Prostate gland (tissue), 2 donors: ENCODE measurements at regions not wholly inside any gene's neighbourhood (a gene's known extent, or its start where the extent isn't known, plus 50 kb on each side); places are given as distances from the start of the nearest gene placed in this dataset.

Source experiments
- DNase-seq: peaks from one replicate; pipeline ENCODE4 v3.0.0-alpha.2; 2019; ENCODE audit warnings: low spot score
- H3K27ac ChIP-seq, 2 donors: fragments of 200-600 bp; sonication (generic); 2 replicates each; pipeline ENCODE4 v1.5.1; 2017 to 2019
- H3K27me3 ChIP-seq: fragments of 200-600 bp; sonication (generic); replicated peaks from 2 replicates; pipeline ENCODE4 v1.5.1; 2019; ENCODE audit not compliant: insufficient read depth
- H3K36me3 ChIP-seq, 2 donors: fragments of 200-600 bp; sonication (generic); 1 replicate in 1 of 2; 2 replicates in 1 of 2; pipeline versions ENCODE4 v1.5.1 to v1.8.1; 2017 to 2019
- H3K4me1 ChIP-seq: fragments of 200-600 bp; sonication (generic); replicated peaks from 2 replicates; pipeline ENCODE4 v1.5.1; 2019
- H3K4me3 ChIP-seq, 2 donors: fragments of 200-600 bp; sonication (generic); 2 replicates each; pipeline ENCODE4 v1.5.1; 2017 to 2019
- H3K9me3 ChIP-seq: fragments of 200-600 bp; sonication (generic); 2 replicates; pipeline ENCODE4 v1.5.1; 2017
- CTCF ChIP-seq, 4 experiments: fragments of 200-600 bp in 2 of 4; fragments of 450-650 bp in 2 of 4; sonication (generic) in 2 of 4; IDR thresholded peaks; 1 replicate in 3 of 4; 2 replicates in 1 of 4; pipeline ENCODE4 v1.5.1; 2016 to 2019; ENCODE audit warnings: antibody characterized with exemption in 4 of 4, mild to moderate bottlenecking in 2 of 4, moderate library complexity in 2 of 4
- POLR2A ChIP-seq: fragments of 450-650 bp; IDR thresholded peaks from one replicate; pipeline ENCODE4 v1.6.1; 2016; ENCODE audit warnings: antibody characterized with exemption, mild to moderate bottlenecking
- POLR2AphosphoS5 ChIP-seq: sonication (generic); formaldehyde crosslinking; IDR thresholded peaks from one replicate; pipeline ENCODE4 v1.6.1; 2017; ENCODE audit warnings: antibody characterized with exemption
- WGBS: methylation state at CpG from one replicate; pipeline ENCODE4 v1.1.5; 2018; 5-methylcytosine and 5-hydroxymethylcytosine counted together
- intact Hi-C: fragments of 100-400 bp; cut with DNase I; formaldehyde crosslinking; loops from one replicate; pipeline ENCODE4 v1.14.2; 2022

DNA sequence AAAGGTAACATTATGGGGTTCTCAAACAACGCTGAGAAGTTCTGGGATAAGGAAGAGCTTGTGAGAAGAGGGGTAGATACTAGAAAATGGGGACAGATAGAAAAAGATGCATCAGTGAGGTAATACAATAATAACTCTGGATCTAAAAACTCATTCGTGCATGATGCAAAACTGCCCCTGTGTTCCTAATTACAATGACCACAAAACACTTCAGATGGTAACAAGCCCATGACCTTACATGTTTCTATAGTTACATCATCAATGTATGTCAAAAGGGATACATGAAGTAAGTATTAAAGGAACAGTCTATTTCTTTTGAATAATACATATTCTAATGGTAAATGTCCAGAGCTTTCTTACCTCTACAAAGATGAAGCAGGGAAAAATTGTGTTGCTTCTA is 110.6 kb upstream of the PLPPR5 start:
- H3K9me3 ChIP-seq = no peaks in the 10 kb centered on the region
- no peaks in the 10 kb centered on the region for H3K27me3 ChIP-seq
- intact Hi-C loops = no loop called here
- TF ChIP-seq POLR2A = no peak
- TF ChIP-seq CTCF (IDR thresholded peaks at IDR 0.05) = no peak
- TF ChIP-seq POLR2AphosphoS5 = no peak
- no peak overlapping the region for H3K4me3 ChIP-seq
- 89% methylated on average over 2 of the region's 2 CpGs for WGBS
- H3K4me1 ChIP-seq = no peaks in the 10 kb centered on the region
- DNase-seq = no peak
- no peak overlapping the region for H3K27ac ChIP-seq
- H3K36me3 ChIP-seq = no peaks in the 10 kb centered on the region

- no peaks in the 10 kb centered on the region for H3K9me3 ChIP-seq
- H3K27me3 ChIP-seq = no peaks in the 10 kb centered on the region
- H3K36me3 ChIP-seq = no peaks in the 10 kb centered on the region
- no peak overlapping the region for H3K4me3 ChIP-seq
- 0% methylated on average over 2 of the region's 2 CpGs for WGBS
- H3K4me1 ChIP-seq = no peaks in the 10 kb centered on the region
- intact Hi-C loops = no loop called here
- no peak for TF ChIP-seq CTCF (IDR thresholded peaks at IDR 0.05)
- TF ChIP-seq POLR2A = no peak
- no peak for TF ChIP-seq POLR2AphosphoS5
- H3K27ac ChIP-seq = no peak overlapping the region
- no peak for DNase-seq
Measured at GRCh38 chr1:99119188-99119587, 114.5 kb upstream of the PLPPR5 start.

- no peaks in the 10 kb centered on the region for H3K4me1 ChIP-seq
- WGBS = 40% methylated on average over 4 of the region's 4 CpGs
- intact Hi-C loops = no loop called here
- H3K27me3 ChIP-seq = no peaks in the 10 kb centered on the region
- DNase-seq = no peak
- H3K27ac ChIP-seq = no peak overlapping the region
- no peak overlapping the region for H3K4me3 ChIP-seq
- no peaks in the 10 kb centered on the region for H3K9me3 ChIP-seq
- TF ChIP-seq CTCF (IDR thresholded peaks at IDR 0.05) = no peak
- no peak for TF ChIP-seq POLR2AphosphoS5
- TF ChIP-seq POLR2A = no peak
- no peaks in the 10 kb centered on the region for H3K36me3 ChIP-seq
Measured at GRCh38 chr1:99122039-99122438, 117.4 kb upstream of the PLPPR5 start.

DNA sequence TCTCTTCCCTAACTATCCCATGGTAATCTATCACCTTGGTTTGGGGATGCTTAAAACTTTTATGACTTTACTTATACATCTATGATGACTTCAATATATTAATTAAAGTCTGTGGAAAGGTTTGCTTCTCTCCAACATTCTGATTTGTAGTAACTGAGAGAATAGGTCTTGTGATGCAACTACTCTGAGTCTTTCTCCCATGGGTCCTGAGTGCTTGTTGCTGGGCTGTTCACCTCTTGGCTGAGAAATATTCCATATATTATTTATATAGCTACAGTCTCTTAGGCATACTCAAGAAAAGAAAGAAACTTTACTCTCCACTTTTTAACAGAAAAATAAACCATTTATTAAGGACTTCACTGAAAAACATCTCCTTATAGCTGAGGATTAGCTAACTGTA is 119.3 kb upstream of the PLPPR5 start:
- no peak overlapping the region for H3K27ac ChIP-seq
- H3K4me1 ChIP-seq = no peaks in the 10 kb centered on the region
- no peak for TF ChIP-seq POLR2A
- TF ChIP-seq POLR2AphosphoS5 = no peak
- no peak for TF ChIP-seq CTCF (IDR thresholded peaks at IDR 0.05)
- no peak overlapping the region for H3K4me3 ChIP-seq
- no peaks in the 10 kb centered on the region for H3K27me3 ChIP-seq
- H3K9me3 ChIP-seq = no peaks in the 10 kb centered on the region
- no peak for DNase-seq
- no peaks in the 10 kb centered on the region for H3K36me3 ChIP-seq
- intact Hi-C loops = no loop called here

- Histone ChIP-seq H3K36me3 (no peaks in the 10 kb centered on the region), H3K27me3 (no peaks in the 10 kb centered on the region), H3K9me3 (no peaks in the 10 kb centered on the region), H3K4me1 (no peaks in the 10 kb centered on the region), H3K27ac (no peak overlapping the region), H3K4me3 (no peak overlapping the region)
- intact Hi-C loops = no loop called here
- TF ChIP-seq CTCF (IDR thresholded peaks at IDR 0.05) (no peak), POLR2AphosphoS5 (no peak), POLR2A (no peak)
- no peak for DNase-seq
Measured at GRCh38 chr1:99131546-99131945, 126.9 kb upstream of the PLPPR5 start.
